GM13976 (cell line): ENCODE measurements at regions not wholly inside any gene's neighbourhood (a gene's known extent, or its start where the extent isn't known, plus 50 kb on each side); places are given as distances from the start of the nearest gene placed in this dataset.

Experiments used
- DNase-seq: peaks from one replicate; pipeline ENCODE4 v3.0.0; 2012; ENCODE audit warnings: low spot score
- CTCF ChIP-seq: IDR thresholded peaks from 2 replicates; pipeline ENCODE4 v1.5.1; 2012; ENCODE audit warnings: borderline replicate concordance, mild to moderate bottlenecking; ENCODE audit not compliant: insufficient read depth; ENCODE audit errors: extremely low read depth, missing control alignments, control extremely low read depth
- in situ Hi-C: fragments of 300-500 bp; cut with MboI; formaldehyde crosslinking; loops from one replicate; pipeline ENCODE4 v1.12.0; 2022; ENCODE audit warnings: low sequenced_read_pairs, mixed read lengths, inconsistent platforms; ENCODE audit not compliant: unreplicated experiment

GRCh38 chr11:19661827-19662226 lies 50.8 kb upstream of the NAV2 start:
- in situ Hi-C loops: no loop called here
- TF ChIP-seq CTCF: no peak
- DNase-seq: no peak

- DNase-seq: peak; percentile 66
- in situ Hi-C loops: no loop called here
- no peak for TF ChIP-seq CTCF
Measured at GRCh38 chr11:19660076-19660475, 52.6 kb upstream of the NAV2 start.

GRCh38 chr11:19659529-19659928 lies 53.1 kb upstream of the NAV2 start:
- TF ChIP-seq CTCF: no peak
- in situ Hi-C loops: no loop called here
- DNase-seq: no peak

- no peak for TF ChIP-seq CTCF
- in situ Hi-C loops: no loop called here
- DNase-seq: no peak
Measured at GRCh38 chr11:19658344-19658743, 54.3 kb upstream of the NAV2 start.

- no peak for TF ChIP-seq CTCF
- no peak for DNase-seq
- in situ Hi-C loops: no loop called here
Measured at GRCh38 chr11:19656140-19656541, 56.5 kb upstream of the NAV2 start.

GRCh38 chr11:19652623-19653375 lies 59.8 kb upstream of the NAV2 start:
- in situ Hi-C loops: no loop called here
- no peak for DNase-seq
- TF ChIP-seq CTCF: no peak
